Loucy (cell line): ENCODE measurements at regions not wholly inside any gene's neighbourhood (a gene's known extent, or its start where the extent isn't known, plus 50 kb on each side); places are given as distances from the start of the nearest gene placed in this dataset.

ENCODE experiments used
- CTCF ChIP-seq: fragments of 200-600 bp; sonication (generic); conservative IDR thresholded peaks from 2 replicates; pipeline ENCODE4 v1.5.1; 2014; ENCODE audit warnings: mild to moderate bottlenecking, antibody characterized with exemption, low read length
- EZH2phosphoT487 ChIP-seq: fragments of 200-600 bp; IDR thresholded peaks from 2 replicates; pipeline ENCODE4 v1.6.1; 2018; ENCODE audit warnings: antibody characterized with exemption, mild to moderate bottlenecking, moderate library complexity, borderline replicate concordance

GRCh38 chr5:87541033-87541432 is 128.3 kb upstream of the CCNH start:
- peak; percentile 37 for TF ChIP-seq CTCF
- no peak for TF ChIP-seq EZH2phosphoT487
